ENCODE measurements at regions not wholly inside any gene's neighbourhood (a gene's known extent, or its start where the extent isn't known, plus 50 kb on each side); places are given as distances from the start of the nearest gene placed in this dataset.
"Not testable (repeated sequence)": the region's sequence is repeated elsewhere in the genome, so short reads cannot be mapped to it uniquely, and the experiment has no call there.

DNA sequence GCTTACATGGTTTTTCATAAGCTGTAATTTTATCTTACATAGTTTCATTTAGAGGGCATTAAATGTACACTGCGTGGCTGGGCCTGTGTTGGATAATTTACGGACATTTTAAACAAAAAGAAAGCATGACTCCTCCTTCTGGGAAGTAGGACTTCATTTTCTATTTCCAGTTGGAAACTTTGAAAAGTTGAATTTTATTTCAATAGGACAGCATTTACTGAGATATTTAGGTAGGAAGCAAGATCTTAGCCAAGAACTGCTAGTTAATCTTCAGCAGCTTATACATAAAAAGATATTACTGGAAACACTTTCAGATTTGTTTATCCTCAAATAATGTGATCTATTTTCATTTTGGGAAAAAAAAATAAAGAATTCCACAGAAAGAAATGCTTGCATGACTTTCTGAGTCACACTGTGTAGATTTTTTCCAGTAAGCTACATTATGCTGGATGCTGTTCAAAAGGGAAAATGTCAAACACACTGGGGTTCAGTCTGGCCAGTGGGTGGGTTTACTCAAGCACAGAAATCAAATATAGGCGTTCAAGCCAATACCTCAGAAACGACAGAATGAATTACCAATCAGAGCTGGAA, 239.4 kb upstream of the KRR1 start:
- H3F3A ChIP-seq (ENCODE audit: insufficient read depth, low read length, poor library complexity, severe bottlenecking), result no peaks in the 10 kb centered on the region
- no peaks in the 10 kb centered on the region for H3K9me2 ChIP-seq (ENCODE audit: insufficient read depth, low read length)
- no peak overlapping the region for H3K4me3 ChIP-seq (ENCODE audit: low read length)
- H3K9me3 ChIP-seq (ENCODE audit: low read length), result no peaks in the 10 kb centered on the region
- no peaks in the 10 kb centered on the region for H3K27me3 ChIP-seq (ENCODE audit: insufficient read depth, low read depth, low read length)
- no peak overlapping the region for H3K4me2 ChIP-seq (ENCODE audit: low read length)
- H4K20me1 ChIP-seq (ENCODE audit: insufficient read depth), result no peaks in the 10 kb centered on the region
- no peak overlapping the region for H2AFZ ChIP-seq (ENCODE audit: low read depth, low read length)
- no peak overlapping the region for H3K9ac ChIP-seq (ENCODE audit: low read length)
- H3K36me3 ChIP-seq (ENCODE audit: insufficient read depth, low read length), result no peaks in the 10 kb centered on the region
- TF ChIP-seq TAF1 (IDR thresholded peaks at IDR 0.05; ENCODE audit: low read depth) (no peak), RAD21 (conservative IDR thresholded peaks at IDR 0.05) (no peak), EP300 (conservative IDR thresholded peaks at IDR 0.05; ENCODE audit: poor library complexity, severe bottlenecking) (no peak), EZH2 (IDR thresholded peaks at IDR 0.05; ENCODE audit: borderline replicate concordance, insufficient read depth, low read length, poor library complexity, severe bottlenecking) (no peak)
- TF ChIP-seq, protein P1, sequence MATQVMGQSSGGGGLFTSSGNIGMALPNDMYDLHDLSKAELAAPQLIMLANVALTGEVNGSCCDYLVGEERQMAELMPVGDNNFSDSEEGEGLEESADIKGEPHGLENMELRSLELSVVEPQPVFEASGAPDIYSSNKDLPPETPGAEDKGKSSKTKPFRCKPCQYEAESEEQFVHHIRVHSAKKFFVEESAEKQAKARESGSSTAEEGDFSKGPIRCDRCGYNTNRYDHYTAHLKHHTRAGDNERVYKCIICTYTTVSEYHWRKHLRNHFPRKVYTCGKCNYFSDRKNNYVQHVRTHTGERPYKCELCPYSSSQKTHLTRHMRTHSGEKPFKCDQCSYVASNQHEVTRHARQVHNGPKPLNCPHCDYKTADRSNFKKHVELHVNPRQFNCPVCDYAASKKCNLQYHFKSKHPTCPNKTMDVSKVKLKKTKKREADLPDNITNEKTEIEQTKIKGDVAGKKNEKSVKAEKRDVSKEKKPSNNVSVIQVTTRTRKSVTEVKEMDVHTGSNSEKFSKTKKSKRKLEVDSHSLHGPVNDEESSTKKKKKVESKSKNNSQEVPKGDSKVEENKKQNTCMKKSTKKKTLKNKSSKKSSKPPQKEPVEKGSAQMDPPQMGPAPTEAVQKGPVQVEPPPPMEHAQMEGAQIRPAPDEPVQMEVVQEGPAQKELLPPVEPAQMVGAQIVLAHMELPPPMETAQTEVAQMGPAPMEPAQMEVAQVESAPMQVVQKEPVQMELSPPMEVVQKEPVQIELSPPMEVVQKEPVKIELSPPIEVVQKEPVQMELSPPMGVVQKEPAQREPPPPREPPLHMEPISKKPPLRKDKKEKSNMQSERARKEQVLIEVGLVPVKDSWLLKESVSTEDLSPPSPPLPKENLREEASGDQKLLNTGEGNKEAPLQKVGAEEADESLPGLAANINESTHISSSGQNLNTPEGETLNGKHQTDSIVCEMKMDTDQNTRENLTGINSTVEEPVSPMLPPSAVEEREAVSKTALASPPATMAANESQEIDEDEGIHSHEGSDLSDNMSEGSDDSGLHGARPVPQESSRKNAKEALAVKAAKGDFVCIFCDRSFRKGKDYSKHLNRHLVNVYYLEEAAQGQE (IDR thresholded peaks at IDR 0.05; ENCODE audit: borderline replicate concordance), result no peak
- no peak overlapping the region for H3K27ac ChIP-seq (ENCODE audit: low read length)
- no peaks in the 10 kb centered on the region for H3K79me2 ChIP-seq (replicated peaks; ENCODE audit: insufficient read depth, low read length)

DNA sequence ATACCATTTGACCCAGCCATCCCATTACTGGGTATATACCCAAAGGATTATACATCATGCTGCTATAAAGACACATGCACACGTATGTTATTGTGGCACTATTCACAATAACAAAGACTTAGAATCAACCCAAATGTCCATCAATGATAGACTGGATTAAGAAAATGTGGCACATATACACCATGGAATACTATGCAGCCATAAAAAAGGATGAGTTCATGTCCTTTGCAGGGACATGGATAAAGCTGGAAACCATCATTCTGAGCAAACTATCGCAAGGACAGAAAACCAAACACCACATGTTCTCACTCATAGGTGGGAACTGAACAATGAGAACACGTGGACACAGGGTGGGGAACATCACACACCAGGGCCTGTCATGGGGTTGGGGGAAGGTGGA, 237.6 kb upstream of the KRR1 start:
- not testable (repeated sequence) for H3K9ac ChIP-seq (ENCODE audit: low read length); H2AFZ ChIP-seq (ENCODE audit: low read depth, low read length); H3K79me2 ChIP-seq (replicated peaks; ENCODE audit: insufficient read depth, low read length); H3K4me3 ChIP-seq (ENCODE audit: low read length); H3K4me2 ChIP-seq (ENCODE audit: low read length); H3K27me3 ChIP-seq (ENCODE audit: insufficient read depth, low read depth, low read length); H3K9me2 ChIP-seq (ENCODE audit: insufficient read depth, low read length); H3K36me3 ChIP-seq (ENCODE audit: insufficient read depth, low read length); H3K27ac ChIP-seq (ENCODE audit: low read length); H3F3A ChIP-seq (ENCODE audit: insufficient read depth, low read length, poor library complexity, severe bottlenecking); H3K9me3 ChIP-seq (ENCODE audit: low read length); H4K20me1 ChIP-seq (ENCODE audit: insufficient read depth)

DNA sequence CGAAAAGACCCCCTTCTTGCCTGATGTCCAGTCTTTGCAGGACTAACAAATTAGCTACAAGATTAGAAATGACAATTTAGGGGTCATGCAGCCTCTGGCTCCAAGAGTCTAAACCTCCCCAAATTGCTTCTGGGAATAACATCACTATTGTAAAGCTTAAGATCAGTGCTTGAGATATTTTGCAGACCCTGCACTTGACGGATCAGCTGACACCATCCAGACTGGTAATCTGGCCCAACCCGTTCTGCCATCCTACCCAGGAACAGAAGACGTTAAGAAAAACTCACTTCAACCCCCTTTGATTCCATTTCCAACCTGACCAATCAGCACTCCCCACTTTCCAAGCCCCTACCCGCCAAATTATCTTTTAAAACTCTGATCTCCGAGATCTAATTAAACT, 236.7 kb upstream of the KRR1 start:
- no peaks in the 10 kb centered on the region for H3K79me2 ChIP-seq (replicated peaks; ENCODE audit: insufficient read depth, low read length)
- H3K9me3 ChIP-seq (ENCODE audit: low read length), result no peaks in the 10 kb centered on the region
- H3K9me2 ChIP-seq (ENCODE audit: insufficient read depth, low read length), result no peaks in the 10 kb centered on the region
- H3K27me3 ChIP-seq (ENCODE audit: insufficient read depth, low read depth, low read length), result no peaks in the 10 kb centered on the region
- H3F3A ChIP-seq (ENCODE audit: insufficient read depth, low read length, poor library complexity, severe bottlenecking), result no peaks in the 10 kb centered on the region
- H3K27ac ChIP-seq (ENCODE audit: low read length), result no peak overlapping the region
- no peaks in the 10 kb centered on the region for H3K36me3 ChIP-seq (ENCODE audit: insufficient read depth, low read length)
- H2AFZ ChIP-seq (ENCODE audit: low read depth, low read length), result no peak overlapping the region
- H4K20me1 ChIP-seq (ENCODE audit: insufficient read depth), result no peaks in the 10 kb centered on the region
- no peak overlapping the region for H3K4me3 ChIP-seq (ENCODE audit: low read length)
- H3K4me2 ChIP-seq (ENCODE audit: low read length), result no peak overlapping the region
- no peak overlapping the region for H3K9ac ChIP-seq (ENCODE audit: low read length)
- TF ChIP-seq POLR2AphosphoS5 (IDR thresholded peaks at IDR 0.05), result no peak
- no peak for TF ChIP-seq MXI1 (conservative IDR thresholded peaks at IDR 0.05; ENCODE audit: poor library complexity, severe bottlenecking)
- no peak for TF ChIP-seq RAD21 (conservative IDR thresholded peaks at IDR 0.05)
- no peak for TF ChIP-seq EZH2 (IDR thresholded peaks at IDR 0.05; ENCODE audit: borderline replicate concordance, insufficient read depth, low read length, poor library complexity, severe bottlenecking)
- TF ChIP-seq SMC3 (conservative IDR thresholded peaks at IDR 0.05; ENCODE audit: poor library complexity), result no peak
- no peak for TF ChIP-seq EP300 (conservative IDR thresholded peaks at IDR 0.05; ENCODE audit: poor library complexity, severe bottlenecking)
- no peak for TF ChIP-seq TAF1 (IDR thresholded peaks at IDR 0.05; ENCODE audit: low read depth)
- TF ChIP-seq, protein P1 (IDR thresholded peaks at IDR 0.05; ENCODE audit: borderline replicate concordance), result no peak
- TF ChIP-seq, protein P2, sequence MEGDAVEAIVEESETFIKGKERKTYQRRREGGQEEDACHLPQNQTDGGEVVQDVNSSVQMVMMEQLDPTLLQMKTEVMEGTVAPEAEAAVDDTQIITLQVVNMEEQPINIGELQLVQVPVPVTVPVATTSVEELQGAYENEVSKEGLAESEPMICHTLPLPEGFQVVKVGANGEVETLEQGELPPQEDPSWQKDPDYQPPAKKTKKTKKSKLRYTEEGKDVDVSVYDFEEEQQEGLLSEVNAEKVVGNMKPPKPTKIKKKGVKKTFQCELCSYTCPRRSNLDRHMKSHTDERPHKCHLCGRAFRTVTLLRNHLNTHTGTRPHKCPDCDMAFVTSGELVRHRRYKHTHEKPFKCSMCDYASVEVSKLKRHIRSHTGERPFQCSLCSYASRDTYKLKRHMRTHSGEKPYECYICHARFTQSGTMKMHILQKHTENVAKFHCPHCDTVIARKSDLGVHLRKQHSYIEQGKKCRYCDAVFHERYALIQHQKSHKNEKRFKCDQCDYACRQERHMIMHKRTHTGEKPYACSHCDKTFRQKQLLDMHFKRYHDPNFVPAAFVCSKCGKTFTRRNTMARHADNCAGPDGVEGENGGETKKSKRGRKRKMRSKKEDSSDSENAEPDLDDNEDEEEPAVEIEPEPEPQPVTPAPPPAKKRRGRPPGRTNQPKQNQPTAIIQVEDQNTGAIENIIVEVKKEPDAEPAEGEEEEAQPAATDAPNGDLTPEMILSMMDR (IDR thresholded peaks at IDR 0.05; ENCODE audit: poor library complexity, severe bottlenecking), result no peak

All from neural cell (in vitro differentiated cells).